HG03469 (cell line): ENCODE measurements at regions not wholly inside any gene's neighbourhood (a gene's known extent, or its start where the extent isn't known, plus 50 kb on each side); places are given as distances from the start of the nearest gene placed in this dataset.
"Not testable (repeated sequence)": the region's sequence is repeated elsewhere in the genome, so short reads cannot be mapped to it uniquely, and the experiment has no call there.

ENCODE experiments used
- ATAC-seq: cut with Tn5 transposase; IDR thresholded peaks from one replicate; pipeline ENCODE4 v1.9.1; 2021; ENCODE audit warnings: mild to moderate bottlenecking, moderate library complexity, moderate number of reproducible peaks; ENCODE audit not compliant: unreplicated experiment

GRCh38 chr2:82498777-82499443 is 1960.2 kb downstream of the SUCLG1 start:
- ATAC-seq, result no peak

GRCh38 chr2:82494739-82495138 is 1964.3 kb downstream of the SUCLG1 start:
- ATAC-seq, result no peak

- ATAC-seq, result no peak
Observed at GRCh38 chr2:82491591-82491990, 1967.5 kb downstream of the SUCLG1 start.

GRCh38 chr2:82487354-82487753 is 1971.7 kb downstream of the SUCLG1 start:
- ATAC-seq, result no peak

- no peak for ATAC-seq
Observed at GRCh38 chr2:82485701-82486100, 1973.4 kb downstream of the SUCLG1 start.

- ATAC-seq, result no peak
Observed at GRCh38 chr2:82481207-82481606, 1977.9 kb downstream of the SUCLG1 start.

GRCh38 chr2:82478641-82479040 is 1980.4 kb downstream of the SUCLG1 start:
- ATAC-seq, result no peak

- no peak for ATAC-seq
Observed at GRCh38 chr2:82476094-82476493, 1983.0 kb downstream of the SUCLG1 start.

- ATAC-seq, result no peak
Observed at GRCh38 chr2:82428251-82428650, 2030.8 kb downstream of the SUCLG1 start.

- ATAC-seq, result no peak
Observed at GRCh38 chr2:82412021-82412420, 2047.1 kb downstream of the SUCLG1 start.

- no peak for ATAC-seq
Observed at GRCh38 chr2:82411071-82411470, 2048.0 kb downstream of the SUCLG1 start.

GRCh38 chr2:82395531-82395930 is 2063.5 kb downstream of the SUCLG1 start:
- ATAC-seq, result no peak

- no peak for ATAC-seq
Observed at GRCh38 chr2:82391386-82391785, 2067.7 kb downstream of the SUCLG1 start.

- ATAC-seq, result no peak
Observed at GRCh38 chr2:82355622-82356021, 2051.1 kb upstream of the LRRTM1 start.

- no peak for ATAC-seq
Observed at GRCh38 chr2:82345910-82346309, 2041.4 kb upstream of the LRRTM1 start.

GRCh38 chr2:82344670-82345069 is 2040.1 kb upstream of the LRRTM1 start:
- ATAC-seq, result no peak

- ATAC-seq, result no peak
Observed at GRCh38 chr2:82342356-82342755, 2037.8 kb upstream of the LRRTM1 start.

- ATAC-seq, result no peak
Observed at GRCh38 chr2:82340578-82341053, 2036.1 kb upstream of the LRRTM1 start.

GRCh38 chr2:82339805-82340204 is 2035.3 kb upstream of the LRRTM1 start:
- ATAC-seq, result no peak

- no peak for ATAC-seq
Observed at GRCh38 chr2:82333697-82334096, 2029.1 kb upstream of the LRRTM1 start.

- ATAC-seq, result no peak
Observed at GRCh38 chr2:82330155-82330554, 2025.6 kb upstream of the LRRTM1 start.

GRCh38 chr2:82326180-82326767 is 2021.7 kb upstream of the LRRTM1 start:
- ATAC-seq, result not testable (repeated sequence)

- ATAC-seq, result no peak
Observed at GRCh38 chr2:82320296-82320695, 2015.7 kb upstream of the LRRTM1 start.
